Neural cell (in vitro differentiated cells): ENCODE measurements at regions not wholly inside any gene's neighbourhood (a gene's known extent, or its start where the extent isn't known, plus 50 kb on each side); places are given as distances from the start of the nearest gene placed in this dataset.

ENCODE experiments used
- H2AFZ ChIP-seq: fragments of 200-600, 300-800 bp; sonication (generic), shearing (Covaris generic); 2 replicates; pipeline ENCODE4 v1.6.0; 2014; ENCODE audit warnings: low read depth, mild to moderate bottlenecking, antibody characterized with exemption, low read length, moderate library complexity
- H3F3A ChIP-seq: fragments of 200-600 bp; shearing (Covaris generic); 2 replicates; pipeline ENCODE4 v1.6.1; 2016; ENCODE audit warnings: mild to moderate bottlenecking, moderate library complexity, mixed read lengths, antibody characterized with exemption, low read length; ENCODE audit not compliant: insufficient read depth, poor library complexity, severe bottlenecking
- H3K27ac ChIP-seq: fragments of 200-600, 300-800 bp; sonication (generic), shearing (Covaris generic); 2 replicates; pipeline ENCODE4 v1.5.1; 2014; ENCODE audit warnings: mild to moderate bottlenecking, low read length, moderate library complexity
- H3K27me3 ChIP-seq: fragments of 300-800, 200-600 bp; sonication (generic), shearing (Covaris generic); 2 replicates; pipeline ENCODE4 v1.6.0; 2014; ENCODE audit warnings: mild to moderate bottlenecking, low read depth, low read length, moderate library complexity; ENCODE audit not compliant: insufficient read depth
- H3K36me3 ChIP-seq: fragments of 300-800, 200-600 bp; sonication (generic), shearing (Covaris generic); 2 replicates; pipeline ENCODE4 v1.5.1; 2014; ENCODE audit warnings: mild to moderate bottlenecking, antibody characterized with exemption, low read length, moderate library complexity; ENCODE audit not compliant: insufficient read depth
- H3K4me2 ChIP-seq: fragments of 300-800, 200-600 bp; sonication (generic), shearing (Covaris generic); 2 replicates; pipeline ENCODE4 v1.6.0; 2014; ENCODE audit warnings: mild to moderate bottlenecking, low read length
- H3K4me3 ChIP-seq: fragments of 300-800, 200-600 bp; sonication (generic), shearing (Covaris generic); 2 replicates; pipeline ENCODE4 v1.5.1; 2014; ENCODE audit warnings: mild to moderate bottlenecking, low read length, moderate library complexity
- H3K79me2 ChIP-seq: fragments of 200-600 bp; shearing (Covaris generic); replicated peaks from 2 replicates; pipeline ENCODE4 v1.6.0; 2014; ENCODE audit warnings: mild to moderate bottlenecking, low read length, moderate library complexity; ENCODE audit not compliant: insufficient read depth
- H3K9ac ChIP-seq: fragments of 300-800, 200-600 bp; sonication (generic), shearing (Covaris generic); 2 replicates; pipeline ENCODE4 v1.6.1; 2016; ENCODE audit warnings: mild to moderate bottlenecking, low read length, mixed read lengths
- H3K9me2 ChIP-seq: fragments of 200-600 bp; shearing (Covaris generic); 2 replicates; pipeline ENCODE4 v1.6.1; 2016; ENCODE audit warnings: mild to moderate bottlenecking, low read length, mixed read lengths; ENCODE audit not compliant: insufficient read depth
- H3K9me3 ChIP-seq: fragments of 200-600, 300-800 bp; sonication (generic), shearing (Covaris generic); 2 replicates; pipeline ENCODE4 v1.6.1; 2016; ENCODE audit warnings: mild to moderate bottlenecking, mixed run types, low read length, moderate library complexity, mixed read lengths
- H4K20me1 ChIP-seq: fragments of 200-600 bp; shearing (Covaris generic); 2 replicates; pipeline ENCODE4 v1.6.1; 2016; ENCODE audit warnings: mild to moderate bottlenecking, mixed run types; ENCODE audit not compliant: insufficient read depth
- EP300 ChIP-seq: fragments of 450-650 bp; conservative IDR thresholded peaks from 2 replicates; pipeline ENCODE4 v1.6.1; 2014; ENCODE audit warnings: antibody characterized with exemption, mild to moderate bottlenecking, moderate library complexity; ENCODE audit not compliant: poor library complexity, severe bottlenecking
- EZH2 ChIP-seq: fragments of 200-600, 300-800 bp; shearing (Covaris generic), sonication (generic); IDR thresholded peaks from 2 replicates; pipeline ENCODE4 v1.6.1; 2014; ENCODE audit warnings: antibody characterized with exemption, low read length, borderline replicate concordance, mild to moderate bottlenecking; ENCODE audit not compliant: insufficient read depth, poor library complexity, severe bottlenecking
- MXI1 ChIP-seq: fragments of 450-650 bp; conservative IDR thresholded peaks from 2 replicates; pipeline ENCODE4 v1.6.1; 2014; ENCODE audit warnings: antibody characterized with exemption, mild to moderate bottlenecking; ENCODE audit not compliant: poor library complexity, severe bottlenecking
- POLR2AphosphoS5 ChIP-seq: IDR thresholded peaks from 2 replicates; pipeline ENCODE4 v1.6.1; 2012
- RAD21 ChIP-seq: fragments of 450-650 bp; conservative IDR thresholded peaks from 2 replicates; pipeline ENCODE4 v1.6.1; 2014; ENCODE audit warnings: antibody characterized with exemption, mild to moderate bottlenecking, moderate library complexity
- SMC3 ChIP-seq: fragments of 450-650 bp; conservative IDR thresholded peaks from 2 replicates; pipeline ENCODE4 v1.6.1; 2014; ENCODE audit warnings: antibody characterized with exemption, mild to moderate bottlenecking, moderate library complexity; ENCODE audit not compliant: poor library complexity
- TAF1 ChIP-seq: IDR thresholded peaks from 2 replicates; pipeline ENCODE4 v1.6.1; 2012; ENCODE audit warnings: low read depth
- TF ChIP-seq, protein P1 (sequence below): fragments of 450-650 bp; IDR thresholded peaks from 2 replicates; pipeline ENCODE4 v1.5.1; 2014; ENCODE audit warnings: antibody characterized with exemption, mild to moderate bottlenecking, moderate library complexity; ENCODE audit not compliant: poor library complexity, severe bottlenecking
- TF ChIP-seq, protein P2 (sequence below): IDR thresholded peaks from 2 replicates; pipeline ENCODE4 v1.6.1; 2012; ENCODE audit warnings: borderline replicate concordance

DNA sequence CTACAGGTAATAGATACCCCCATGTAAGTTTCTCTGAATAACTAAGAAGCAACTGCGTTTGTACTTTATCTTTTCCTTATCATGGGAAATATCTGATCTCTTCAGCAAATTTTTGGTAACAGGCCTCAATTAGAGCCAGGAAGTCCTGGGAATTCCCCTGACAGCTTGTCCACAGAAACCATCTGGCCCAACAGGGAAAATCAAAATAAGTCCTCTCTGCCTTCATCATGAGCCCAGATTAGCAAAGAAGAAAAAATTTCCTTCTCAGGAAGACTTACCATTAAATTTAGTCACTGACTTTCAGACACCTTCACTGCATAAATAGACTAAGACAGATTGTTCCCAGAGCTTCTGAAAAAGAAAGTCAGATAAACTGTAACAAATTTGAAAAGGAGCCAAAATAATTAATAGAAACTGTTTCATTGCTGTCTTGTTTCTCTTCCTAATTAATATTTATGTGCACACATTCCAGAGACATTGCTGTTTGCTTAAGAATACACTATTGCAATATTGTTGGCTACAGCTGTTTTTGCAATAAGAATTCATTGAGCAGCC lies 278.1 kb upstream of the FAT3 start (continued):
- TF ChIP-seq, protein P1, sequence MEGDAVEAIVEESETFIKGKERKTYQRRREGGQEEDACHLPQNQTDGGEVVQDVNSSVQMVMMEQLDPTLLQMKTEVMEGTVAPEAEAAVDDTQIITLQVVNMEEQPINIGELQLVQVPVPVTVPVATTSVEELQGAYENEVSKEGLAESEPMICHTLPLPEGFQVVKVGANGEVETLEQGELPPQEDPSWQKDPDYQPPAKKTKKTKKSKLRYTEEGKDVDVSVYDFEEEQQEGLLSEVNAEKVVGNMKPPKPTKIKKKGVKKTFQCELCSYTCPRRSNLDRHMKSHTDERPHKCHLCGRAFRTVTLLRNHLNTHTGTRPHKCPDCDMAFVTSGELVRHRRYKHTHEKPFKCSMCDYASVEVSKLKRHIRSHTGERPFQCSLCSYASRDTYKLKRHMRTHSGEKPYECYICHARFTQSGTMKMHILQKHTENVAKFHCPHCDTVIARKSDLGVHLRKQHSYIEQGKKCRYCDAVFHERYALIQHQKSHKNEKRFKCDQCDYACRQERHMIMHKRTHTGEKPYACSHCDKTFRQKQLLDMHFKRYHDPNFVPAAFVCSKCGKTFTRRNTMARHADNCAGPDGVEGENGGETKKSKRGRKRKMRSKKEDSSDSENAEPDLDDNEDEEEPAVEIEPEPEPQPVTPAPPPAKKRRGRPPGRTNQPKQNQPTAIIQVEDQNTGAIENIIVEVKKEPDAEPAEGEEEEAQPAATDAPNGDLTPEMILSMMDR, result no peak
- TF ChIP-seq MXI1, result no peak

DNA sequence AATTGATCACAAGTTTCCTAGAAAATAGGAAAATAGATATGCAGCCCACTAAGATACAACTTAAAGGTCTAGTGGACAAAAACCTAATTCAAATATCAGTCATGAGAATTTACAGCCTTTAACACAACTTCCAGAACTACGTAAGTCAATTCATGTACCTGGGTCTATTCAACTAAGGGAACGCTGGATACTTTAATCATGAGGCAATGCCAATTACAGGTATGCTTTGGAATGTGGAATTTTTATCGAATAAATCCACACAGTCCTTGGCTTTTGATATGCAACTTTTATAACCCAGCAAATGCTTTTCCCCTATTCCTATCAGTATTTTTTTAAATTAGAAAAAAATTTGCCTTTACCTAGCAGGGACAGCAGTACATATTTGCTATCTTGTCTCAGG lies 289.5 kb upstream of the FAT3 start:
- H2AFZ ChIP-seq, result no peak overlapping the region
- H3K4me3 ChIP-seq, result no peak overlapping the region
- no peak overlapping the region for H3K9ac ChIP-seq
- H4K20me1 ChIP-seq, result no peaks in the 10 kb centered on the region
- no peaks in the 10 kb centered on the region for H3K79me2 ChIP-seq
- H3K4me2 ChIP-seq, result no peak overlapping the region
- H3F3A ChIP-seq, result no peaks in the 10 kb centered on the region
- H3K9me2 ChIP-seq, result no peaks in the 10 kb centered on the region
- no peak for TF ChIP-seq EP300
- no peaks in the 10 kb centered on the region for H3K27me3 ChIP-seq
- no peak overlapping the region for H3K27ac ChIP-seq
- H3K9me3 ChIP-seq, result no peaks in the 10 kb centered on the region
- no peaks in the 10 kb centered on the region for H3K36me3 ChIP-seq

GRCh38 chr11:91932151-91932821 lies 292.3 kb upstream of the FAT3 start:
- H2AFZ ChIP-seq, result no peak overlapping the region
- H3K9me2 ChIP-seq, result no peaks in the 10 kb centered on the region
- H3K27me3 ChIP-seq, result no peaks in the 10 kb centered on the region
- TF ChIP-seq MXI1, result no peak
- no peak for TF ChIP-seq SMC3
- TF ChIP-seq EZH2, result no peak
- TF ChIP-seq POLR2AphosphoS5, result no peak
- no peak for TF ChIP-seq RAD21
- TF ChIP-seq TAF1, result no peak
- TF ChIP-seq EP300, result no peak
- TF ChIP-seq, protein P1, result no peak
- TF ChIP-seq, protein P2, sequence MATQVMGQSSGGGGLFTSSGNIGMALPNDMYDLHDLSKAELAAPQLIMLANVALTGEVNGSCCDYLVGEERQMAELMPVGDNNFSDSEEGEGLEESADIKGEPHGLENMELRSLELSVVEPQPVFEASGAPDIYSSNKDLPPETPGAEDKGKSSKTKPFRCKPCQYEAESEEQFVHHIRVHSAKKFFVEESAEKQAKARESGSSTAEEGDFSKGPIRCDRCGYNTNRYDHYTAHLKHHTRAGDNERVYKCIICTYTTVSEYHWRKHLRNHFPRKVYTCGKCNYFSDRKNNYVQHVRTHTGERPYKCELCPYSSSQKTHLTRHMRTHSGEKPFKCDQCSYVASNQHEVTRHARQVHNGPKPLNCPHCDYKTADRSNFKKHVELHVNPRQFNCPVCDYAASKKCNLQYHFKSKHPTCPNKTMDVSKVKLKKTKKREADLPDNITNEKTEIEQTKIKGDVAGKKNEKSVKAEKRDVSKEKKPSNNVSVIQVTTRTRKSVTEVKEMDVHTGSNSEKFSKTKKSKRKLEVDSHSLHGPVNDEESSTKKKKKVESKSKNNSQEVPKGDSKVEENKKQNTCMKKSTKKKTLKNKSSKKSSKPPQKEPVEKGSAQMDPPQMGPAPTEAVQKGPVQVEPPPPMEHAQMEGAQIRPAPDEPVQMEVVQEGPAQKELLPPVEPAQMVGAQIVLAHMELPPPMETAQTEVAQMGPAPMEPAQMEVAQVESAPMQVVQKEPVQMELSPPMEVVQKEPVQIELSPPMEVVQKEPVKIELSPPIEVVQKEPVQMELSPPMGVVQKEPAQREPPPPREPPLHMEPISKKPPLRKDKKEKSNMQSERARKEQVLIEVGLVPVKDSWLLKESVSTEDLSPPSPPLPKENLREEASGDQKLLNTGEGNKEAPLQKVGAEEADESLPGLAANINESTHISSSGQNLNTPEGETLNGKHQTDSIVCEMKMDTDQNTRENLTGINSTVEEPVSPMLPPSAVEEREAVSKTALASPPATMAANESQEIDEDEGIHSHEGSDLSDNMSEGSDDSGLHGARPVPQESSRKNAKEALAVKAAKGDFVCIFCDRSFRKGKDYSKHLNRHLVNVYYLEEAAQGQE, result no peak
- no peaks in the 10 kb centered on the region for H4K20me1 ChIP-seq
- no peaks in the 10 kb centered on the region for H3F3A ChIP-seq
- no peak overlapping the region for H3K4me2 ChIP-seq
- no peak overlapping the region for H3K9ac ChIP-seq
- no peaks in the 10 kb centered on the region for H3K36me3 ChIP-seq
- no peak overlapping the region for H3K4me3 ChIP-seq
- no peaks in the 10 kb centered on the region for H3K79me2 ChIP-seq
- no peaks in the 10 kb centered on the region for H3K9me3 ChIP-seq
- no peak overlapping the region for H3K27ac ChIP-seq
